ENCODE measurements at regions not wholly inside any gene's neighbourhood (a gene's known extent, or its start where the extent isn't known, plus 50 kb on each side); places are given as distances from the start of the nearest gene placed in this dataset.

DNA sequence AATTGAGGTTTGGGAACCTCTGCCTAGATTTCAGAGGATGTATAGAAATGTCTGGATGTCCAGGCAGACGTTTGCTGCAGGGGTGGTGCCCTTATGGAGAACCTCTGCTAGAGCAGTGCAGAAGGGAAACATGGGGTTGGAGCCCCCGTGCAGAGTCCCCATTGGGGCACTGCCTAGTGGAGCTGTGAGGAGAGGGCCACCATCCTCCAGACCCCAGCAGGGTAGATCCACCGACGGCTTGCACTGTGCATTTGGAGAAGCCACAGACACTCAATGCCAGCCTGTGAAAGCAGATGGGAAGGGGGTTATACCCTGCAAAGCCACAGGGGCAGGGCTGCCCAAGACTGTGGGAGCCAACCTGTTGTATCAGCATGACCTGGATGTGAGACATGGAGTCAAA is 354.6 kb downstream of the ZNF326 start:
- TF ChIP-seq, protein P1, sequence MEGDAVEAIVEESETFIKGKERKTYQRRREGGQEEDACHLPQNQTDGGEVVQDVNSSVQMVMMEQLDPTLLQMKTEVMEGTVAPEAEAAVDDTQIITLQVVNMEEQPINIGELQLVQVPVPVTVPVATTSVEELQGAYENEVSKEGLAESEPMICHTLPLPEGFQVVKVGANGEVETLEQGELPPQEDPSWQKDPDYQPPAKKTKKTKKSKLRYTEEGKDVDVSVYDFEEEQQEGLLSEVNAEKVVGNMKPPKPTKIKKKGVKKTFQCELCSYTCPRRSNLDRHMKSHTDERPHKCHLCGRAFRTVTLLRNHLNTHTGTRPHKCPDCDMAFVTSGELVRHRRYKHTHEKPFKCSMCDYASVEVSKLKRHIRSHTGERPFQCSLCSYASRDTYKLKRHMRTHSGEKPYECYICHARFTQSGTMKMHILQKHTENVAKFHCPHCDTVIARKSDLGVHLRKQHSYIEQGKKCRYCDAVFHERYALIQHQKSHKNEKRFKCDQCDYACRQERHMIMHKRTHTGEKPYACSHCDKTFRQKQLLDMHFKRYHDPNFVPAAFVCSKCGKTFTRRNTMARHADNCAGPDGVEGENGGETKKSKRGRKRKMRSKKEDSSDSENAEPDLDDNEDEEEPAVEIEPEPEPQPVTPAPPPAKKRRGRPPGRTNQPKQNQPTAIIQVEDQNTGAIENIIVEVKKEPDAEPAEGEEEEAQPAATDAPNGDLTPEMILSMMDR (IDR thresholded peaks at IDR 0.05; ENCODE audit: borderline replicate concordance, extremely low read depth, low read length, poor library complexity, severe bottlenecking), result no peak
- no peak for TF ChIP-seq EZH2 (IDR thresholded peaks at IDR 0.05; ENCODE audit: borderline replicate concordance, low read depth, low read length, severe bottlenecking)

All from DND-41 (cell line).